Ovary (tissue), 3 donors: ENCODE measurements at regions not wholly inside any gene's neighbourhood (a gene's known extent, or its start where the extent isn't known, plus 50 kb on each side); places are given as distances from the start of the nearest gene placed in this dataset.

Source experiments
- CTCF ChIP-seq, 3 donors: fragments of 450-650 bp in 2 of 3; fragments of 200-600 bp in 1 of 3; IDR thresholded peaks; one replicate each; pipeline versions ENCODE4 v1.5.1 to v1.8.0; 2016 to 2022; ENCODE audit warnings: antibody characterized with exemption in 3 of 3, mild to moderate bottlenecking in 1 of 3
- POLR2A ChIP-seq: fragments of 450-650 bp; IDR thresholded peaks from one replicate; pipeline ENCODE4 v1.6.1; 2017; ENCODE audit warnings: antibody characterized with exemption, mild to moderate bottlenecking, moderate library complexity
- donor health status: DM: no; HTN: no; CAD: no.

GRCh38 chr5:154118893-154119336 is 71.6 kb upstream of the GALNT10 start:
- TF ChIP-seq CTCF (IDR thresholded peaks at IDR 0.05) (no peak), POLR2A (no peak)
